DOHH2 (cell line): ENCODE measurements at regions not wholly inside any gene's neighbourhood (a gene's known extent, or its start where the extent isn't known, plus 50 kb on each side); places are given as distances from the start of the nearest gene placed in this dataset.

Experiments
- CTCF ChIP-seq: fragments of 200-600 bp; sonication (generic); IDR thresholded peaks from one replicate; pipeline ENCODE4 v1.5.1; 2014; ENCODE audit warnings: antibody characterized with exemption, mild to moderate bottlenecking, low read depth, low read length; ENCODE audit not compliant: poor library complexity, severe bottlenecking
- EZH2phosphoT487 ChIP-seq: fragments of 200-600 bp; sonication (generic); IDR thresholded peaks from 2 replicates; pipeline ENCODE4 v1.6.1; 2017; ENCODE audit warnings: borderline replicate concordance, mild to moderate bottlenecking, antibody characterized with exemption, low read length, moderate library complexity, mixed read lengths

DNA sequence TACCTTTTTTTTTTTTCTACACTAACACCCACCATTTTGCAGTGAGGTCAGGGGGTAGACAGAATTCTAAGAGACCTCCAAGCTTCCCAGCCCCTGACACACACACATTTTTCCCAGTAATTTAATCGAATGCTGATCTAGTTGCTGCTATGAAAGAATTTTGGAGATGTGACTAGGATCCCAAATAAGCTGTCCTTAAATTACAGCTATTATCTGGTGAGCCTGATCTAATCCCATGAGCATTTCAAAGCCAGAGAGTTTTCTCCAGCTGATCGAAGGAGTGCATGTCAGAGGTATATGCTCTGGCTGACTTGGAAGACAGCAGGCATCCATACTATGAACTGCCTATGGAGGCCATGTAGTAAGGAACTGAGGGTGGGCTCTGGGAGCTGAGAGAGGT, 503.8 kb upstream of the MARCKS start:
- TF ChIP-seq EZH2phosphoT487 (no peak), CTCF (no peak)
